Right atrium auricular region (tissue), 2 donors: ENCODE measurements at regions not wholly inside any gene's neighbourhood (a gene's known extent, or its start where the extent isn't known, plus 50 kb on each side); places are given as distances from the start of the nearest gene placed in this dataset.

Source experiments
- DNase-seq: peaks from one replicate; pipeline ENCODE4 v3.0.0-alpha.2; 2019; ENCODE audit warnings: low spot score
- H3K27ac ChIP-seq, 2 donors: fragments of 200-600 bp; sonication (generic); 1 replicate in 1 of 2; 2 replicates in 1 of 2; pipeline ENCODE4 v1.5.1; 2016 to 2019
- H3K27me3 ChIP-seq, 2 donors: fragments of 200-600 bp; sonication (generic); one replicate each; pipeline versions ENCODE4 v1.5.1 to v1.6.0; 2017 to 2019
- H3K36me3 ChIP-seq: fragments of 200-600 bp; sonication (generic); one replicate; pipeline ENCODE4 v1.5.1; 2016
- H3K4me1 ChIP-seq, 2 donors: fragments of 200-600 bp; sonication (generic); one replicate each; pipeline versions ENCODE4 v1.5.1 to v1.6.0; 2017 to 2019
- H3K4me3 ChIP-seq, 2 donors: fragments of 200-600 bp; sonication (generic); 1 replicate in 1 of 2; 2 replicates in 1 of 2; pipeline ENCODE4 v1.5.1; 2017 to 2019; ENCODE audit warnings: mild to moderate bottlenecking in 1 of 2, moderate library complexity in 1 of 2
- H3K9me3 ChIP-seq, 2 donors: fragments of 200-600 bp; sonication (generic); one replicate each; pipeline ENCODE4 v1.5.1; 2019
- CTCF ChIP-seq, 2 donors: fragments of 200-600 bp; sonication (generic); IDR thresholded peaks; one replicate each; pipeline ENCODE4 v1.5.1; 2019; ENCODE audit warnings: antibody characterized with exemption in 2 of 2

GRCh38 chr2:83531206-83531826 is 927.8 kb downstream of the SUCLG1 start:
- TF ChIP-seq CTCF (IDR thresholded peaks at IDR 0.05), result no peak

GRCh38 chr2:83528767-83529166 is 930.3 kb downstream of the SUCLG1 start:
- no peak for DNase-seq
- no peak overlapping the region for H3K4me3 ChIP-seq
- H3K27me3 ChIP-seq, result no peaks in the 10 kb centered on the region
- no peak overlapping the region for H3K27ac ChIP-seq
- H3K9me3 ChIP-seq, result no peaks in the 10 kb centered on the region
- no peaks in the 10 kb centered on the region for H3K4me1 ChIP-seq
- no peaks in the 10 kb centered on the region for H3K36me3 ChIP-seq
- TF ChIP-seq CTCF (IDR thresholded peaks at IDR 0.05), result no peak

More at GRCh38 chr2:83531206-83531826, 927.8 kb downstream of the SUCLG1 start:
- no peaks in the 10 kb centered on the region for H3K27me3 ChIP-seq
- H3K27ac ChIP-seq, result no peak overlapping the region
- no peak overlapping the region for H3K4me3 ChIP-seq
- no peak for DNase-seq
- H3K36me3 ChIP-seq, result no peaks in the 10 kb centered on the region
- H3K4me1 ChIP-seq, result no peaks in the 10 kb centered on the region
- H3K9me3 ChIP-seq, result no peaks in the 10 kb centered on the region

GRCh38 chr2:83522891-83523493 is 936.1 kb downstream of the SUCLG1 start:
- H3K36me3 ChIP-seq, result no peaks in the 10 kb centered on the region
- DNase-seq, result no peak
- H3K27ac ChIP-seq, result no peak overlapping the region
- no peak overlapping the region for H3K4me3 ChIP-seq
- no peaks in the 10 kb centered on the region for H3K9me3 ChIP-seq
- TF ChIP-seq CTCF (IDR thresholded peaks at IDR 0.05), result no peak
- H3K4me1 ChIP-seq, result no peaks in the 10 kb centered on the region
- no peaks in the 10 kb centered on the region for H3K27me3 ChIP-seq

- Histone ChIP-seq H3K4me3 (no peak overlapping the region), H3K4me1 (no peaks in the 10 kb centered on the region), H3K9me3 (no peaks in the 10 kb centered on the region), H3K36me3 (no peaks in the 10 kb centered on the region), H3K27ac (no peak overlapping the region), H3K27me3 (no peaks in the 10 kb centered on the region)
- no peak for DNase-seq
- TF ChIP-seq CTCF (IDR thresholded peaks at IDR 0.05), result no peak
Observed at GRCh38 chr2:83517727-83518368, 941.2 kb downstream of the SUCLG1 start.

- TF ChIP-seq CTCF (IDR thresholded peaks at IDR 0.05), result no peak
- no peak overlapping the region for H3K4me3 ChIP-seq
- H3K36me3 ChIP-seq, result no peaks in the 10 kb centered on the region
- no peaks in the 10 kb centered on the region for H3K9me3 ChIP-seq
- no peak overlapping the region for H3K27ac ChIP-seq
- H3K4me1 ChIP-seq, result no peaks in the 10 kb centered on the region
- DNase-seq, result no peak
- no peaks in the 10 kb centered on the region for H3K27me3 ChIP-seq
Observed at GRCh38 chr2:83516503-83516902, 942.6 kb downstream of the SUCLG1 start.
